IMR-90 (cell line): ENCODE measurements at regions not wholly inside any gene's neighbourhood (a gene's known extent, or its start where the extent isn't known, plus 50 kb on each side); places are given as distances from the start of the nearest gene placed in this dataset.

Experiments used
- BHLHE40 ChIP-seq: fragments of 150-350 bp; IDR thresholded peaks from 2 replicates; pipeline ENCODE4 v1.6.1; 2016; ENCODE audit warnings: mild to moderate bottlenecking, low read depth, low read length
- CEBPB ChIP-seq: IDR thresholded peaks from 2 replicates; pipeline ENCODE4 v1.6.1; 2012; ENCODE audit warnings: low read depth, low read length, improper control_type of control experiment
- CHD1 ChIP-seq: IDR thresholded peaks from 2 replicates; pipeline ENCODE4 v1.6.1; 2012; ENCODE audit warnings: low read depth, low read length, improper control_type of control experiment
- CTCF ChIP-seq: conservative IDR thresholded peaks from 2 replicates; pipeline ENCODE4 v1.5.1; 2012; ENCODE audit warnings: mild to moderate bottlenecking, low read depth, low read length, improper control_type of control experiment
- FOS ChIP-seq: fragments of 150-350 bp; IDR thresholded peaks from 2 replicates; pipeline ENCODE4 v1.6.1; 2016; ENCODE audit warnings: low read depth, low read length
- MAFK ChIP-seq: IDR thresholded peaks from 2 replicates; pipeline ENCODE4 v1.6.1; 2012; ENCODE audit warnings: low read depth, low read length, improper control_type of control experiment
- MXI1 ChIP-seq: IDR thresholded peaks from 2 replicates; pipeline ENCODE4 v1.6.1; 2012; ENCODE audit warnings: low read depth, mild to moderate bottlenecking, low read length, moderate library complexity, borderline replicate concordance
- POLR2A ChIP-seq: IDR thresholded peaks from 2 replicates; pipeline ENCODE4 v1.6.1; 2012; ENCODE audit warnings: mild to moderate bottlenecking, low read depth, low read length
- USF2 ChIP-seq: fragments of 150-350 bp; IDR thresholded peaks from 2 replicates; pipeline ENCODE4 v1.6.1; 2017; ENCODE audit warnings: mild to moderate bottlenecking, antibody characterized with exemption, low read length, low read depth

GRCh38 chr6:98590136-98590681 lies 244.2 kb upstream of the POU3F2 start:
- TF ChIP-seq POLR2A (no peak), CTCF (no peak), USF2 (no peak), FOS (no peak), CEBPB (no peak), MXI1 (no peak), MAFK (no peak), CHD1 (no peak), BHLHE40 (no peak)
